NCI-H1417 (cell line): ENCODE measurements at regions not wholly inside any gene's neighbourhood (a gene's known extent, or its start where the extent isn't known, plus 50 kb on each side); places are given as distances from the start of the nearest gene placed in this dataset.
"Not testable (repeated sequence)": the region's sequence is repeated elsewhere in the genome, so short reads cannot be mapped to it uniquely, and the experiment has no call there.

ENCODE experiments used
- DNase-seq, 3 experiments: peaks; one replicate each; lab custom pipeline; 2025; lab: John Stamatoyannopoulos, UW

- DNase-seq: peak in 1 of 3 experiments; percentile 29
These were observed 68.6 kb upstream of the MRTFB start for GRCh38 chr16:14002416-14002990.

GRCh38 chr16:14003074-14003570 lies 68.0 kb upstream of the MRTFB start:
- DNase-seq: peak in 2 of 3 experiments; percentile 57 to 80

- DNase-seq: no peak
These were observed 66.9 kb upstream of the MRTFB start for GRCh38 chr16:14004031-14004728.

- no peak for DNase-seq
These were observed 66.3 kb upstream of the MRTFB start for GRCh38 chr16:14004729-14005315.

- no peak for DNase-seq
These were observed 65.8 kb upstream of the MRTFB start for GRCh38 chr16:14005335-14005734.

GRCh38 chr16:14007450-14007849 lies 63.7 kb upstream of the MRTFB start:
- DNase-seq: peak in 1 of 3 experiments; percentile 35

- no peak for DNase-seq
These were observed 60.1 kb upstream of the MRTFB start for GRCh38 chr16:14011001-14011400.

GRCh38 chr16:14011846-14012245 lies 59.3 kb upstream of the MRTFB start:
- no peak for DNase-seq

- DNase-seq: no peak
These were observed 58.0 kb upstream of the MRTFB start for GRCh38 chr16:14013145-14013570.

- DNase-seq: peak; percentile 54 to 93 (median 70)
These were observed 57.4 kb upstream of the MRTFB start for GRCh38 chr16:14013571-14014283.

- no peak for DNase-seq
These were observed 56.9 kb upstream of the MRTFB start for GRCh38 chr16:14014284-14014625.

- no peak for DNase-seq
These were observed 56.1 kb upstream of the MRTFB start for GRCh38 chr16:14015033-14015432.

GRCh38 chr16:14015461-14015860 lies 55.7 kb upstream of the MRTFB start:
- DNase-seq: no peak

- DNase-seq: no peak
These were observed 55.2 kb upstream of the MRTFB start for GRCh38 chr16:14015948-14016347.

GRCh38 chr16:14016362-14016761 lies 54.8 kb upstream of the MRTFB start:
- not testable (repeated sequence) for DNase-seq

- no peak for DNase-seq
These were observed 53.2 kb upstream of the MRTFB start for GRCh38 chr16:14017886-14018285.

GRCh38 chr16:14018851-14019250 lies 52.3 kb upstream of the MRTFB start:
- DNase-seq: no peak

- peak in 1 of 3 experiments; percentile 47 for DNase-seq
These were observed 51.0 kb upstream of the MRTFB start for GRCh38 chr16:14020141-14020540.
